NCI-H748 treated with DMSO at 0.1 percent for 48 hours (cell line): ENCODE measurements at regions not wholly inside any gene's neighbourhood (a gene's known extent, or its start where the extent isn't known, plus 50 kb on each side); places are given as distances from the start of the nearest gene placed in this dataset.

Source experiments
- DNase-seq: peaks from one replicate; lab custom pipeline; 2025; lab: John Stamatoyannopoulos, UW

- DNase-seq, result no peak
These were observed 186.5 kb downstream of the SCP2D1 start for GRCh38 chr20:19000078-19000477.

DNA sequence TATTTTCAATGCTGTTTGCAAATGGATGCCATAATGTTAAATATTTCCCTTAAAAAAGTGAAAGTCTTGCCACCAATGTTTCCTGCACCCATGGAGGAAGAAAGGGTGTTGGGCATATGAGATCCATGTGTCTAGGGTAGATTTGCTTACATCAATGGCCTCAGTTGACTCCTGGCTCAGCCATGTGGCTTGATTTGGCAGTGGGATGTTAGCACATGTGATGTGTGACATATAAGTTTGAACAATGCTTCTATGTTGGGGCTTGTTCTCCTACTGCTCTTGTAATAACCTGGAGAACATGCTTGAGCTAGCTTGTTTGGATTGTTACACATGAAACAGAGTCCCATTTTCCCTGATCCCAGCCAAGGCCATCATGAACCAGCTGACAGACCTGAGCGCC is 187.6 kb downstream of the SCP2D1 start:
- DNase-seq, result no peak

DNA sequence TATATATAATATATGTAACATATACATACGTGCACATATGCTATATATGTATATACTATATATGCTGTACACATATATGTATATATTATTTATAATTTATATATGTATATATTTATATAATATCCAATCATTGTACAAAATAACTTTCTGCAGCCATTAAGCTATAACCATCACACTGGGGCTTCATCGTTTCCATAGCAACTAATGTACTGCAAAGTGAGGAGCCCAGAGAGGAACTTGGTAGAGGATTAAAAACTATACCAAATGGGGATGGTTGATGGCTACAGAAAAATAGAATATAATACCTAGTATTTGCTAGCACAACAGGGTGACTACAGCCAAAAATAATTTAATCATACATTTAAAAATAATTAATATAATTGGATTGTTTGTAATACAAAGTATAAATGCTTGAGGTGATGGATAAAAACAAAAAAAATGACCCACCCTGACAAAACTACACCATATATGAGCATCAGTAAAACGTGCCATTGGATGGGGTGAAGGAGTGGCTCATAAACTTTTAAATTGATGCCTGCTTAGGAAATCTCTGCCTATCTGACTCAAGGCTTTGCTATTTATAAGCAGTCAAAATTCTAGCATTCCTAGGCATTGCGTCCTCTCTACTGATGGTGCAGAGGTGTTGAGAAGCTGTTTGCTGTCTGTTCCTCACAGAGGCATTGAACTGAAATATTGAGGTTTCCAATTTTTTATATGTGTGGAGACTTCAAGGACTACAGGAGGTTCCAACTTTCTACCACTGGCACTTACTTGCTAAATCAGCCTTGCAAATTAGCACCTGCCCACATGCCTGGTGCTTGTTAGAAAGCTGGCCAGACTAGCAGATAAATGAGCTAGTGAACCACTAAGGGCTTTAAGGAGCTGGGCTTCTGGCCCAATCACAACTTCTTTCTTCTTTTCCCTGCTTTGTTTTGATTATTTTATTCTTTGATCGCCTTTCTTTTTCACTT is 190.1 kb downstream of the SCP2D1 start:
- DNase-seq, result no peak

GRCh38 chr20:19004975-19005374 is 191.4 kb downstream of the SCP2D1 start:
- no peak for DNase-seq

GRCh38 chr20:19008497-19008896 is 194.9 kb downstream of the SCP2D1 start:
- no peak for DNase-seq

DNA sequence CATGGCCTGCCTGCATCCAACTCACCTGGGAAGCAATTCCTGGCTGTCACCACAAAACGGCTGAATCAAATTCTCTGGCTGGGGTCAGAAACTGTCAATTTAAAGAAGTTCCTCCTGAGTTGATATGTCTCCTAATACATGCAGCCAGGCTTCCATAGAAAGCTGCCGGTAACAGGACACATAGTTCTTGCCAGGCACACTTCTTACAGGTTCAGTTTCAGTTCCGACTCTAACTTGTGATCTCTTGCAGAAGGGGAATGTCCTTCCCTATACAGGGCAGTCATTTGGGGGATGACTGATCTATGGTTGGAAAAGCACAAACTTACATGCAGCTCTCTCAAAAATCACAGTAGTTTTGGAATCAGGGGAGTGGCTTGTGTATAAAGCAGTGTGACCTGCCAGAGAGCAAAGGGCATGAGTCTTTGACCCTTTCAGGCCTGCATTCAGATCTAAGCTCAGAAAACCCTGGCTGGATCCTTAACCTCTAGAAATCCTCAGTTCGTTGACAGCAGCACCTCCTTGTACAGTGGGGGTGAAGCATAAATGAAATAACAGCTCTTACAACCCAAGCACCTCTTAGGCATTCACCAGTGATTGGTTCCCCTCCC is 195.6 kb downstream of the SCP2D1 start:
- DNase-seq, result no peak

GRCh38 chr20:19012676-19013075 is 199.1 kb downstream of the SCP2D1 start:
- DNase-seq, result no peak

DNA sequence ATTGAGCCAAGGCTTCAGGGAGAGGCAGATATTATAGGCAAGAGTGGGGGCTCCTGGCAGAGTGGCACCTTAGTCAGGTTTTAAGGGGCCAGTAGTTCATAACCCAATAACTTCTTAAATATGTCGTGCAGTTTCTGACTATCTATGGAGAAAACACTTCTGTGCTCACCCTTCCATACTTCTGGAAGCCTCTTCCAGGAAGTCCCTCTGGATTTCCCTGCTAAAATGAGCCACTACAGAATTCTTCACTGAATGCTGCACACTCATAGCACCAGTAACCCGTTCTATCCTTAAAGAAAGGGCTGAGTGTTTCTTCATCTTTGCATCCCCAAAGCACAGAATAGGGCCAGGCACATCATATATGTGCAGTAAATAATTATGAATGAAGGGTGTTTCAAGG is 198.5 kb upstream of the SLC24A3 start:
- no peak for DNase-seq

DNA sequence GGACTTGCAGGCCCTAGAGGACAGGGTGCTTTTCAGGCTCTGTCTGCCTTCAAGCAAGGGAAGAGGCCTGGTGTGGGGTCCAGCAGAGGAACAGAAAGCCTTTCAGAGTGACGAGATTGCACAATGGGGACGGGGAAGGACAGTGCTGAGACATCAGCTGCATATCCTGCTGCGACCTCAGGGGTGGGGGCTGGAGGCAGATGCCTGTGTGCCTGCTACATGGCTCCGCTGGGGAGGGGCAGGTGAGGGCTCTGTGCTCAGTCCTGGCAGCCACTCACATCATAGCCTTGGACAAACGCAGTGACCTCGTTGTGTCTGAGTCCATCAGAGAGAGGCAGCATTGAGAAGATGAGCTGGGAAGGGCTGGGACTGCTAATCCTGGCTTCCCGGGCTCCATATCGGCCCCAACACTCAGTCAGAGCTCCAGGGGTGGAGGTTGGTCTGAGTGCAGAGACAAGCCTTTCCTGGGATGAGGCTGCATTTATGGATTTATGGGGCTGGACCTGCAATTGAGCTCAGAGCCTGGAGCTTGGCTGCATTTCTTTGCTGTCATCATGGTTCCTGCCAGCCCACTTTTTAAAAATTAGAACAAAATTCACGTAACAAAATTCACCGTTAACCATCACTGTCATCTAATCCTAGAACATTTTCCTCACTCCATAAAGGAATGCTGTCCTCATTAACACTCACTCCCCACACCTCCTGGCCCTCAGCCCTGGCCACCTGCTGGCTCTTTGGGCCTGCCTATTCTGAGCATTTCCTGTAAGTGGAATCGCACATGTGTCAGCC is 196.9 kb upstream of the SLC24A3 start:
- DNase-seq, result no peak

DNA sequence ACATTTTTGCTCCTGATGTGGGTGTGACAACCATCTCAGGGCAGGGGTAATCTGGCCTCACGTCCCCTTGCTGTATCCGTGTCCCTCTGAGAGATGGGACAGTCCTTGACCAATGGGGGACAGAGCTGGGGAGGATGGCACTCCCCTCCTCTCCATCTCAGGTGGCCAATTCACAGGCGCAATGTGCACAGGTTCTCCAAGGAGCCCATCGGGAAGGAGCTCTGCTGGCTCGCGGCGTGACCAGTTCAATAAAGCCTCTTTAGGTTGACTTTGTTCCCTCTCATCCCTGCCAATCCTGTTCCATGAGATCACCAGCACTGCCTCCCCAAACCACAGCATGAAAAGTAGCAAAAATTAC is 196.3 kb upstream of the SLC24A3 start:
- no peak for DNase-seq

GRCh38 chr20:19017104-19017690 is 195.2 kb upstream of the SLC24A3 start:
- DNase-seq, result no peak

DNA sequence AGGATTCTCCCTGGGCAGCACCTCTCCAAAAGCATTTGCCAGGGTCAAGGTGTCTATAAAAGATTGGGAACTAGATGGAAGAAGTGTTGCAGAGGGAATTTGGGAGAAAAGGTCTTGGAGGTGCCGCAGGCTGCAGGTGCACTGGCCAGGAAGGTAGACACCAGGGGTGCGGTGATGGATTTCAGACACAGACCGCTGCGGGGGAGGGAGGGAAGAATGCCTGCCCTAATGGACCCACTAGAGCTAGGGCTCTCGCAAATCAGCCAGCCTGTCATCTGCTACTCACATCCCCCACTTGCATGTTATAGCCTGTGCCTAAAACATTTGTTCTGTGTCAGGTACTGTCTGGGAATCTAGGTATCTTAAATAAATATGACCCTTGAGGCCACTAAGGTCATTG is 193.6 kb upstream of the SLC24A3 start:
- no peak for DNase-seq

DNA sequence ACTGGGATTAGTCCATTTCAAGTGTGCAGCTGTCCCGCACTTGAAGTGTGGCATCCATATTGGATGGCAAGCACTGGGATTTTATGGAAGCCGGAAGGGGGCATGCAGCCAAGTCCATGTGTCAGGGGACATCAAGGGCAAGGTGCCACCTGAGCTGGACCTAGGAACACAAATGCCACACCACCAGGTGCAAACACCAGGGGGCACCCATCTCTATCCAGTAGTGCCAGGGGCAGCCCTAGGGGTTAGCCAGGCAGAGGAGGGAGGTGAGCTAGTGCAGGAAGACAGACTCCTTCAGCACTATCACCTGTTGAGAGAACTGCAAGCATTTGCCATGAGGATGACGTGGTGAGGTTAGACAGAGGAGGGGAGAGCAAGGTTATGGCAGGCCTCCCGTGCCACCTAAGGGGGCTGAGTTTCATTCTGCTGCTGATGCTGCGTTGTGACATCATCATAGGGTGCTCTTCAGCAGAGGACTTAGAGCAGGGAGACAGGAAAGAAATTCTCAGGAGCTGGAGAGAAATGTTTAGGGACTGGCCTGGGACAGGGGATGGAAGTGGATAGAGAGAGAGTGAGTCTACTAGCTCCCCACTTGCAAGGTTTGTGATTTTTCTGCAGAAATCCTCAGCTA is 192.6 kb upstream of the SLC24A3 start:
- DNase-seq, result no peak

DNA sequence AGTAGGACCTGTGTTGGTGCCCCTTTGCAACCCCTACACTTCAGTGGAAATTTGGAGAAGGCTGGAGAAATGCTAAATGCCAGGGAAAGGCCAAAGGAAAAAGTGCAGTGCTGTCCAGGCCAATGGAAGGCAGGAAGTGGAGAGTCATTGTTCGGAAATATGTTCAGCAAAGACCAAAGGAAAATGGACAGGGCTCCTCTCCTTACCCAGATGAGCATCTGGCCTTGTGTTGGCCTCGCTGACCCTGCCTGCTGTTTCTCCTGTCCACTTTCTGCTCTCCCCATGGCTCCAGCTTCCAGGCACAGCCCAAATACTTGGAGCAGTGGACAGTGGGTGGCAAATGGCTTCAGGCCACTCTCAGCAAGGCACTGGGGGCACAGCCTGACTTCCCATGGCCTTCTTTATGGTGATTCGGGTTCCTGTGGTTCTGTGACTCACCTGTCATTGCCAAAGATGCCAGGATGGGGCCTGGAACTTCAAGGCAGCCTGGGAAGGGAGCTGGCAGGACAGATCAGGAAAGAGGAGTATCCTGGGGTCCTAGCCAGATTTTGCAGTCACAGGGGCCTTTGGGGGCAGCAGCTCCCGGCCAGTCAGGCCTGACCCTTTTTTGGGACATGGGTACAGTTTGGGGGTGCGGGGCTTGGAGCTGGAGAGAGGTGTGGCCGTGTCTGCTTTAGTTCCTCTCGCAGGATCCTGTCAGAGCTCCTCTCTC is 190.9 kb upstream of the SLC24A3 start:
- no peak for DNase-seq

GRCh38 chr20:19022118-19022575 is 190.3 kb upstream of the SLC24A3 start:
- no peak for DNase-seq

GRCh38 chr20:19022791-19023448 is 189.5 kb upstream of the SLC24A3 start:
- DNase-seq, result no peak

- DNase-seq, result no peak
These were observed 188.0 kb upstream of the SLC24A3 start for GRCh38 chr20:19024296-19025035.

- DNase-seq, result no peak
These were observed 186.9 kb upstream of the SLC24A3 start for GRCh38 chr20:19025430-19026120.
